Neural progenitor cell (in vitro differentiated cells): ENCODE measurements at regions not wholly inside any gene's neighbourhood (a gene's known extent, or its start where the extent isn't known, plus 50 kb on each side); places are given as distances from the start of the nearest gene placed in this dataset.
"Not testable (repeated sequence)": the region's sequence is repeated elsewhere in the genome, so short reads cannot be mapped to it uniquely, and the experiment has no call there.

ENCODE experiments used
- DNase-seq: peaks from one replicate; pipeline ENCODE4 v3.0.0-alpha.2; 2016; ENCODE audit warnings: low spot score
- H2AFZ ChIP-seq: fragments of 200-600 bp; sonication (generic); replicated peaks from 2 replicates; pipeline ENCODE4 v1.6.1; 2016; ENCODE audit warnings: antibody characterized with exemption
- H3F3A ChIP-seq: fragments of 200-600 bp; sonication (generic); 2 replicates; pipeline ENCODE4 v1.6.1; 2016; ENCODE audit warnings: antibody characterized with exemption, low read depth
- H3K27ac ChIP-seq: fragments of 200-600 bp; sonication (generic); 2 replicates; pipeline ENCODE4 v1.5.1; 2016; ENCODE audit warnings: mild to moderate bottlenecking
- H3K27me3 ChIP-seq: fragments of 200-600 bp; sonication (generic); 2 replicates; pipeline ENCODE4 v1.6.1; 2016; ENCODE audit warnings: mild to moderate bottlenecking, moderate library complexity
- H3K36me3 ChIP-seq: fragments of 200-600 bp; sonication (generic); 2 replicates; pipeline ENCODE4 v1.5.1; 2016
- H3K4me1 ChIP-seq: fragments of 200-600 bp; sonication (generic); 2 replicates; pipeline ENCODE4 v1.6.1; 2016; ENCODE audit warnings: mixed run types
- H3K4me2 ChIP-seq: fragments of 200-600 bp; sonication (generic); 2 replicates; pipeline ENCODE4 v1.6.1; 2016
- H3K4me3 ChIP-seq: fragments of 200-600 bp; sonication (generic); 2 replicates; pipeline ENCODE4 v1.5.1; 2016
- H3K79me2 ChIP-seq: fragments of 200-600 bp; sonication (generic); 2 replicates; pipeline ENCODE4 v1.6.1; 2016; ENCODE audit warnings: low read depth
- H3K9ac ChIP-seq: fragments of 200-600 bp; sonication (generic); 2 replicates; pipeline ENCODE4 v1.6.1; 2016
- H3K9me3 ChIP-seq: fragments of 200-600 bp; sonication (generic); 2 replicates; pipeline ENCODE4 v1.5.1; 2016; ENCODE audit warnings: low read depth
- H4K20me1 ChIP-seq: fragments of 200-600 bp; sonication (generic); 2 replicates; pipeline ENCODE4 v1.6.1; 2016; ENCODE audit warnings: low read depth
- H3K27ac Mint-ChIP-seq: 3 replicates; pipeline ENCODE4 v1.8.0; 2021; ENCODE audit warnings: mixed read lengths
- H3K27me3 Mint-ChIP-seq: 2 replicates; pipeline ENCODE4 v1.8.0; 2022; ENCODE audit warnings: low read depth, mild to moderate bottlenecking, inconsistent platforms, moderate library complexity, mixed read lengths; ENCODE audit not compliant: insufficient read depth
- H3K36me3 Mint-ChIP-seq: 3 replicates; pipeline ENCODE4 v1.8.0; 2021; ENCODE audit warnings: mixed read lengths
- H3K4me1 Mint-ChIP-seq: 3 replicates; pipeline ENCODE4 v1.8.0; 2021; ENCODE audit warnings: mixed read lengths
- H3K4me3 Mint-ChIP-seq: 3 replicates; pipeline ENCODE4 v1.8.0; 2021; ENCODE audit warnings: mild to moderate bottlenecking, moderate library complexity, mixed read lengths
- H3K9me3 Mint-ChIP-seq: 3 replicates; pipeline ENCODE4 v1.8.0; 2020; ENCODE audit warnings: mixed read lengths

DNA sequence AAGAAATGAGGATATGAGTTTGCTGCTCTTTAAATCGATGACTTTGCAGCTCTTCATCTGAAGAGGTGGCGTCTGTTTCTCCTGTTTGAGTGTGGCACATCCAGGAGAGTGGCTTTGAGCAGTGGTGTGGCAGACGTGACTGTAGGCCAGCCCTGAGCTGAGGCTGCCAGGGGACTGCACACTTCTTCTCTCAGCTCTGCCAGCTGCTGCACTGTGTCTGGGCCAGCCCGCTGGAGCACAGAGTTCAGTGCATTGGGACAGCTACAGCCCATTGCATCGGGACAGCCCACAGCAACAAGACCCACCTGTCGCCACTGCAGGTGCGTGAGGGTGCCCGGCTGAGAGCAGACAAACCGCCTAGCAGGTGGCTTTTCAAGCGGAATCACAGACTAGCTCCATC is 3995.2 kb upstream of the TPTE start:
- DNase-seq, H3K9ac ChIP-seq, H3K4me1 Mint-ChIP-seq, H3K36me3 ChIP-seq, H4K20me1 ChIP-seq, H3K4me3 Mint-ChIP-seq, H3K27ac Mint-ChIP-seq, H3K36me3 Mint-ChIP-seq, H2AFZ ChIP-seq, H3K4me2 ChIP-seq, H3K27ac ChIP-seq, H3K4me3 ChIP-seq, H3K27me3 ChIP-seq, H3F3A ChIP-seq, H3K9me3 ChIP-seq, H3K4me1 ChIP-seq, H3K27me3 Mint-ChIP-seq, H3K79me2 ChIP-seq, H3K9me3 Mint-ChIP-seq: not testable (repeated sequence)

DNA sequence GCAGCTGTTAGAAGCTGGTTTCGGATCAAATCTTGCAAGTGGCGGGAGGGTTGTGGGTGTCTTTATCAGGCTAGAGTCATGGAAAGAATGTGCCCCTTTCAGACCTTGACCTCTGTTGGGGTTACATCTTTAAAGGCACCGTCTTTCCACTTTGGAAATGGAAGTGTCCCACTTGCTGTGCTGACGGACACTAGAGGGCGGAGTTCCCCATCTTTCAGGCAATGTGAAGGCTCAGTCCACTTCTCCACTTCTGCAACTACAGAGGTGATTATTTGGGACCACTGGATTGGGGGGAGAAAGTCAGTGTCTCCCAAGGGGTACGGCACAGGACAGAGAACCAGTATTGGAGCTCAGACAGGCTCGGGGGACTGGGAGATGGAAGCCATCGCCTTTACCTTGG is 3990.7 kb upstream of the TPTE start:
- H3K27me3 ChIP-seq, H3K36me3 Mint-ChIP-seq, H3K9me3 Mint-ChIP-seq, H3K9me3 ChIP-seq, DNase-seq, H4K20me1 ChIP-seq, H3F3A ChIP-seq, H3K27ac ChIP-seq, H3K4me1 ChIP-seq, H3K4me2 ChIP-seq, H3K9ac ChIP-seq, H2AFZ ChIP-seq, H3K79me2 ChIP-seq, H3K27me3 Mint-ChIP-seq, H3K36me3 ChIP-seq, H3K27ac Mint-ChIP-seq, H3K4me3 Mint-ChIP-seq, H3K4me3 ChIP-seq, H3K4me1 Mint-ChIP-seq: not testable (repeated sequence)

DNA sequence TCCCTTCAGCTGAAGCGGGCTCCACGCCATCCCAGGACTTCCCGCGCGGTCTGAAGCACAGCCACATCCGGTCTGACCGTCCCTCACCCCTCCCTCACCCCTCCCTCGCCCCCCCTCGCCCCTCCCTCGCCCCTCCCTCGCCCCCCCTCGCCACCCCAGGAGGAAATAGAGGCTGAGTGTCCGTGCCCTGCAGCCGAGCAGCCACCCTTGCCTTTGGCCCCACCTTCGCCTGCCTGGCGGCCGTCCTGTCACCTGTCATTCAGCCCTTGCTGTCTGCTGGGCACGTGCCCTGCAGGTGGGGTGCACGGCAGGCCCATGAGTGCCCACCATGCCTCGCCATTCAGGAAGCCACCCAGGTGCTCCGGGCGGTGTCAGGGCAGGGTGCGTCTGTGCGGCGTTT is 3988.1 kb upstream of the TPTE start:
- not testable (repeated sequence) for H3K4me1 ChIP-seq, H3K4me1 Mint-ChIP-seq, H3K4me3 ChIP-seq, H3K36me3 ChIP-seq, H2AFZ ChIP-seq, H3K27me3 Mint-ChIP-seq, H3F3A ChIP-seq, DNase-seq, H3K36me3 Mint-ChIP-seq, H3K4me2 ChIP-seq, H3K27me3 ChIP-seq, H3K79me2 ChIP-seq, H3K9ac ChIP-seq, H3K9me3 Mint-ChIP-seq, H3K4me3 Mint-ChIP-seq, H4K20me1 ChIP-seq, H3K27ac ChIP-seq, H3K9me3 ChIP-seq, H3K27ac Mint-ChIP-seq

DNA sequence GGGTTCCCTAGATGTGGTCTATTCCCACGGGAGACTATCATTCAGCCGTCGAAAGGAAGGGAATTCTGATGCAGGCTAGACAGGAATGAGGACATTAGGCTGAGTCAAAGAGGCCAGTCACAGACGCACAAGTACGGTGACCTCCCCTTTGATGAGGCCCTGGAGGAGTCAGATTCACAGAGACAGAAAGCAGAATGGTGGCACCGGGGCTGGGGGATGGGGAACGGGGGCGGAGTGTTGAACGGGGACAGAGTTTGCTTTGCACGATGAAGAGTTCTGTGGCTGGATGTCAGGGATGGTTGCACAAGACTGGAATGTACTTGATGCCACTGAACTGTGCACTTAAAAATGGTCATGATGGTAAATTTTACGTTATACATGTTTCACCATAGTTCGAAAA is 3983.1 kb upstream of the TPTE start:
- H3K27ac ChIP-seq, H3K9me3 ChIP-seq, DNase-seq, H3K4me3 Mint-ChIP-seq, H3K36me3 Mint-ChIP-seq, H3K27ac Mint-ChIP-seq, H3K79me2 ChIP-seq, H3F3A ChIP-seq, H3K9me3 Mint-ChIP-seq, H3K27me3 Mint-ChIP-seq, H3K4me1 ChIP-seq, H3K4me3 ChIP-seq, H4K20me1 ChIP-seq, H3K4me2 ChIP-seq, H3K27me3 ChIP-seq, H3K9ac ChIP-seq, H3K36me3 ChIP-seq, H3K4me1 Mint-ChIP-seq, H2AFZ ChIP-seq: not testable (repeated sequence)

DNA sequence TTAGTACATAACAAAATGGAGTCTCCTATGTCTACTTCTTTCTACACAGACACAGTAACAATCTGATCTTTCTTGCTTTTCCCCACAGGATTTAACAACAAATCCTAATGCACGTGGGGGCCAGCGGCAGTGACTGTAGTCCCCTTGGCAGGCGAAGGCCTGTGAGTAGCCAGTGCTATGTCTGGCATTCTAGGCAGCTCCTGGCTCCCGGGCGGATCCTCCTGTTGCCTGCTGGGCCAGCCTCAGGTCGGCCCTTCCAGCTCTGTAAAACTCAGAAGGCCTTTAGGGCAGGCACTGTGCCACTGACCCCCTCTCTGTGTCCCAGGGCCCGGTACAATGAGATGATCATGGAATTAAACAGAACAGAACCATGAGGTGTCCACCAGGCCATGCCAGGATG is 3981.7 kb upstream of the TPTE start:
- H3K9ac ChIP-seq, H3K79me2 ChIP-seq, H3K4me3 ChIP-seq, H3K4me1 Mint-ChIP-seq, H3K36me3 ChIP-seq, H3F3A ChIP-seq, H3K9me3 Mint-ChIP-seq, H3K4me2 ChIP-seq, H3K27ac ChIP-seq, H3K27me3 ChIP-seq, H3K27ac Mint-ChIP-seq, H3K27me3 Mint-ChIP-seq, H2AFZ ChIP-seq, DNase-seq, H4K20me1 ChIP-seq, H3K9me3 ChIP-seq, H3K4me3 Mint-ChIP-seq, H3K36me3 Mint-ChIP-seq, H3K4me1 ChIP-seq: not testable (repeated sequence)

DNA sequence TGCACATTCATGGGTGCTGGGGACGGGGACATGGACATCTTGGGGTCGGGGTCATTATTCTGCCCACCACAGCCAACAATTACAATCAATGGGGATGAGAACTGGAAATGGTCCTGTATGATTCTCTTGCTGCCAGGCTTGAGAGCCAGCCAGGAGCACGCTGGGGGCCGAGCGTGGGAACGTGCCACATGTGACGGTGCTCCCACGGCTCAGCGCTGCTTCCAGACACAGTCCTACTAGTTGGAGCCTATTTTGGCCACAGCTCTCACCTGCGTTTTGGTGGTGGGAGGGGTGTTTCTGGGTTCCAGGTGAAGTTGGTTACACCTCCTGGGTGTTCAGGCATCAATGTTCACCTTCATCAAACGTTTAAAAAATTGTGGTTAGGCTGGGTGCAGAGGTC is 3980.3 kb upstream of the TPTE start:
- H3F3A ChIP-seq, H3K79me2 ChIP-seq, H3K4me3 Mint-ChIP-seq, H3K9me3 Mint-ChIP-seq, H3K4me3 ChIP-seq, H3K36me3 Mint-ChIP-seq, H4K20me1 ChIP-seq, H3K4me1 Mint-ChIP-seq, H3K27me3 ChIP-seq, H3K9me3 ChIP-seq, H3K27ac Mint-ChIP-seq, H3K27me3 Mint-ChIP-seq, H3K4me1 ChIP-seq, H3K4me2 ChIP-seq, H3K36me3 ChIP-seq, H3K9ac ChIP-seq, H2AFZ ChIP-seq, DNase-seq, H3K27ac ChIP-seq: not testable (repeated sequence)

DNA sequence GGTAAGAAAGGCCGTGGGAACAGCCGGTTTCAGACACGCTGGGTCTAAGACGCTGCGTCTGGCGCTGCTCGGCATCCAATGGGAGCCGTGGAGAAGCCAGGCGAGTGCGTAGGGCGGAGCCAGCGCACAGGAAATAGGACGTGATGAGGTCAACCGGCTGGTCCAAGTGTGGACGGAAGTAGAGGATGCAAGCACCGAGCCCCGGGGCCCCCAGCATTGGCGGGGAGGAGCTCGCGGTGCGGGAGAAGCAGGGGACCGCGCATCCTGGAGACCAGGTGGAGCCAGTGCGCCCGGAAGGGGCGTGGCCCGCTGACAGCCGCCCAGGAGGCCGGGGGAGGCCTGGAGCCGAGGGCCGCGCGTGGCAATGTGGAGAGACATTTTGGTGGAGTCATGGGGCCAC is 3976.1 kb upstream of the TPTE start:
- not testable (repeated sequence) for H3K27me3 Mint-ChIP-seq, H4K20me1 ChIP-seq, H3K4me3 Mint-ChIP-seq

DNA sequence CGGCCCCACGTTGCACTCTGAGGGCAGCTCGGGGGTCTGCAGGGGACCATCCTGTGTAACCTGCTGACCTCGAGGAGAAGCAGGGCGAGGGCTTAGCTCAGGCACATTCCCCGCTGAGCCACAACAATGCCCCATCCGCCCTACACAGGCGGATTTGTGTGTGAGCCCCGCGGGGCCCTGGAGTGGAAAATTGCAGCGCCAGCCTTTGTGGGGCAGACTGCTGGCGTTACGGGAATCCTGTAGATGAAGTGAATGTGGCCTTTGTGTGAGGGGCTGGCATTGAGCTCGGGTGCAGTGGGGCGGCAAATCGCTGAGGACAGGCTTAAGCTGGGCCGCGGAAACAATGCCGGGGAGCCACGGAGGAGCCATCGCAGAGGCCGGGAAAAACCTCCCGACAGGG is 3970.3 kb upstream of the TPTE start:
- H3K27ac Mint-ChIP-seq, H3K27me3 Mint-ChIP-seq, H3K4me2 ChIP-seq: not testable (repeated sequence)

More for the DNA sequence above, 3976.1 kb upstream of the TPTE start:
- H3K9me3 ChIP-seq, H3K79me2 ChIP-seq, H3K27ac Mint-ChIP-seq, H3K36me3 ChIP-seq, H3K36me3 Mint-ChIP-seq, H3K4me2 ChIP-seq, H3K4me3 ChIP-seq, H3K4me1 Mint-ChIP-seq, H3K27me3 ChIP-seq, H3K9me3 Mint-ChIP-seq, H2AFZ ChIP-seq, H3K9ac ChIP-seq, H3K27ac ChIP-seq, H3K4me1 ChIP-seq, H3F3A ChIP-seq, DNase-seq: not testable (repeated sequence)

More for the DNA sequence above, 3970.3 kb upstream of the TPTE start:
- not testable (repeated sequence) for H3K9ac ChIP-seq, H3K4me3 Mint-ChIP-seq, H3K79me2 ChIP-seq, DNase-seq, H3K9me3 ChIP-seq, H4K20me1 ChIP-seq, H3K4me3 ChIP-seq, H3K27me3 ChIP-seq, H3K36me3 ChIP-seq, H3K4me1 Mint-ChIP-seq, H3K4me1 ChIP-seq, H3F3A ChIP-seq, H3K9me3 Mint-ChIP-seq, H3K36me3 Mint-ChIP-seq, H2AFZ ChIP-seq, H3K27ac ChIP-seq
